Tibial nerve (tissue), 4 donors: ENCODE measurements at regions not wholly inside any gene's neighbourhood (a gene's known extent, or its start where the extent isn't known, plus 50 kb on each side); places are given as distances from the start of the nearest gene placed in this dataset.

Source experiments
- DNase-seq, 2 donors: peaks; one replicate each; pipeline ENCODE4 v3.0.0-alpha.2; 2019; ENCODE audit warnings: low spot score in 2 of 2
- H3K27ac ChIP-seq, 4 donors: fragments of 200-600 bp; sonication (generic) in 3 of 4; one replicate each; pipeline ENCODE4 v1.5.1; 2017 to 2019; ENCODE audit warnings: mild to moderate bottlenecking in 1 of 4
- H3K27me3 ChIP-seq, 2 donors: fragments of 200-600 bp; sonication (generic) in 1 of 2; one replicate each; pipeline versions ENCODE4 v1.5.1 to v1.6.0; 2017 to 2019
- H3K36me3 ChIP-seq, 3 donors: fragments of 200-600 bp; sonication (generic); one replicate each; pipeline ENCODE4 v1.5.1; 2018 to 2019
- H3K4me1 ChIP-seq, 4 donors: fragments of 200-600 bp; sonication (generic) in 3 of 4; one replicate each; pipeline ENCODE4 v1.5.1; 2017 to 2019
- H3K4me3 ChIP-seq, 4 donors: fragments of 200-600 bp; sonication (generic) in 3 of 4; one replicate each; pipeline ENCODE4 v1.5.1; 2017 to 2019; ENCODE audit warnings: mild to moderate bottlenecking in 1 of 4, moderate library complexity in 1 of 4
- H3K9me3 ChIP-seq, 4 donors: fragments of 200-600 bp; sonication (generic) in 3 of 4; one replicate each; pipeline ENCODE4 v1.5.1; 2017 to 2019
- CTCF ChIP-seq, 5 experiments: fragments of 200-600 bp in 3 of 5; fragments of 450-650 bp in 2 of 5; sonication (generic) in 3 of 5; IDR thresholded peaks; one replicate each; pipeline ENCODE4 v1.5.1; 2016 to 2019; ENCODE audit warnings: antibody characterized with exemption in 5 of 5, mild to moderate bottlenecking in 3 of 5, moderate library complexity in 2 of 5
- EP300 ChIP-seq, 2 donors: sonication (generic); formaldehyde crosslinking; IDR thresholded peaks; one replicate each; pipeline ENCODE4 v1.6.1; 2017; ENCODE audit warnings: antibody characterized with exemption in 2 of 2, mild to moderate bottlenecking in 1 of 2
- POLR2A ChIP-seq, 2 donors: fragments of 450-650 bp; IDR thresholded peaks; one replicate each; pipeline ENCODE4 v1.6.1; 2017; ENCODE audit warnings: antibody characterized with exemption in 2 of 2, mild to moderate bottlenecking in 2 of 2, moderate library complexity in 2 of 2
- WGBS, 2 donors: methylation state at CpG; one replicate each; pipeline ENCODE4 v1.1.5; 2018; 5-methylcytosine and 5-hydroxymethylcytosine counted together

GRCh38 chr5:91687430-91687829 is 304.3 kb upstream of the ARRDC3 start:
- TF ChIP-seq POLR2A (IDR thresholded peaks at IDR 0.05): no peak
- TF ChIP-seq CTCF (IDR thresholded peaks at IDR 0.05): no peak
- no peak for TF ChIP-seq EP300 (IDR thresholded peaks at IDR 0.05)
- DNase-seq: no peak
- H3K36me3 ChIP-seq: no peaks in the 10 kb centered on the region
- WGBS, 2 donors: 90 to 93% methylated on average over 2 of the region's 2 CpGs
- H3K27ac ChIP-seq: no peak overlapping the region
- H3K27me3 ChIP-seq: no peaks in the 10 kb centered on the region
- H3K4me1 ChIP-seq: no peaks in the 10 kb centered on the region
- H3K4me3 ChIP-seq: no peak overlapping the region
- H3K9me3 ChIP-seq: no peaks in the 10 kb centered on the region

DNA sequence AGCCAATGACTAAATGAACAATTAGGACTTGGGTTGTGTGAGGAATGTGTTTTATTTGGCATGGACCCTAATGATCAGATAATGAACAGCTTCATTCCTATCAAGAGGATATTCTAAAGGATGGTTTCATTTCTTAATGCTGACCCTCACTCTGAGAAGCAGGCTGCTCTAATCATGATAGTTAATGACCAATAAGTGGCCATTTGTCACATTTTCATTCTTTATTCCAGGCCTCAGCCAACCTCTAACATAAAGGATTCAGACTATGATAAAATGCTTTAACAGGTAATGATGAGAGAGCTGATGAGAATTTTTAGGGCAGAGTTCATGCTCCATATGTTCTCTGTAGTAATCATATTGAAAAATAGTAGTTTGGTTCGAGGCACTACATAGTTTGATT is 301.5 kb upstream of the ARRDC3 start:
- no peaks in the 10 kb centered on the region for H3K27me3 ChIP-seq
- no peak for DNase-seq
- H3K4me3 ChIP-seq: no peak overlapping the region
- H3K9me3 ChIP-seq: no peaks in the 10 kb centered on the region
- H3K4me1 ChIP-seq: no peaks in the 10 kb centered on the region
- TF ChIP-seq POLR2A (IDR thresholded peaks at IDR 0.05): no peak
- TF ChIP-seq EP300 (IDR thresholded peaks at IDR 0.05): no peak
- TF ChIP-seq CTCF (IDR thresholded peaks at IDR 0.05): no peak
- no peak overlapping the region for H3K27ac ChIP-seq
- 79 to 80% methylated on average over 1 of the region's 1 CpG for WGBS, 2 donors
- no peaks in the 10 kb centered on the region for H3K36me3 ChIP-seq

DNA sequence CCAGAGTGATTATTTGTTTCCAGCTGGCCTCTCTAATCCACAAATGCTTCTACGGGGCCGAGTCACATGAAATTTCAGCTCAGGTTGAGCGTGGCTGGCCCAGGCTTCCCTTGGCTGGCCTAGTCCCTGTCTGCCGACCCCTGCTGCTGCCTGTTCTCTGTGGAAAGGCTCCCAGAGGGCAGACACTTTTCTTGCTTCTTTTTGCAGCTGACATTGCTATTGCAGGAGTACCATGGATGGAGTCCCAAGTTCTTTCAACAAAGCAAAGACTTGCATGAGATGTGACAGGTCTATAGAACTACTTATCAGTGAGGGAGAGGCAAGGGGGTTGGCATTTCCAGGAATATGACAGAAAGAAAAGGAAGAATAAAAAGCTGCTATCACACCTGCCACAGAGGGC is 287.4 kb upstream of the ARRDC3 start:
- DNase-seq: no peak
- 47 to 56% methylated on average over 4 of the region's 4 CpGs for WGBS, 2 donors
- Histone ChIP-seq H3K27ac (no peak overlapping the region), H3K27me3 (no peaks in the 10 kb centered on the region), H3K36me3 (no peaks in the 10 kb centered on the region), H3K4me3 (no peak overlapping the region), H3K4me1 (no peaks in the 10 kb centered on the region), H3K9me3 (no peaks in the 10 kb centered on the region)
- TF ChIP-seq CTCF (IDR thresholded peaks at IDR 0.05) (no peak), POLR2A (IDR thresholded peaks at IDR 0.05) (no peak), EP300 (IDR thresholded peaks at IDR 0.05) (no peak)

GRCh38 chr5:91670122-91670521 is 287.0 kb upstream of the ARRDC3 start:
- H3K27me3 ChIP-seq: no peaks in the 10 kb centered on the region
- no peaks in the 10 kb centered on the region for H3K4me1 ChIP-seq
- H3K4me3 ChIP-seq: no peak overlapping the region
- no peak overlapping the region for H3K27ac ChIP-seq
- no peak for DNase-seq
- no peaks in the 10 kb centered on the region for H3K9me3 ChIP-seq
- no peaks in the 10 kb centered on the region for H3K36me3 ChIP-seq
- WGBS, 2 donors: 81 to 83% methylated on average over 2 of the region's 2 CpGs
- no peak for TF ChIP-seq CTCF (IDR thresholded peaks at IDR 0.05)
- no peak for TF ChIP-seq POLR2A (IDR thresholded peaks at IDR 0.05)
- no peak for TF ChIP-seq EP300 (IDR thresholded peaks at IDR 0.05)

DNA sequence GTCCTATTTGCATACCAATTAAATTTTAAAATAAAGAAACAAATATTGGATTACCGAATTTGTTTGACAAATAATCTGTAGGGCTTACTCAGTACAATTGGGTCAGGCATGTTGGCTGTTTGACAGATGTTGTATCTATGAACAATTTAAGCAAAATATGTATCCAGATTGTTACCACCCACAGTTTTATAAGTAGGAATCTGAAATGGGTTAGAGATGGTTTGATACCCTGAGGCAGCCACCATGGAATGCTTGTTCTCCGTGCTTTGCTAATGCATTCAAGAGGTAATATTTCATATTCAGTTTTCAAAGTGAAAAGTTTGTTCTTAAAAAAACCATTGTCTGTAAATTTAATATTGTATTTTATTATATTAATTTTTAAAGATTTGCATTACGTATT is 285.1 kb upstream of the ARRDC3 start:
- WGBS, 2 donors: 83 to 85% methylated on average over 3 of the region's 3 CpGs
- no peak overlapping the region for H3K4me3 ChIP-seq
- H3K4me1 ChIP-seq: no peaks in the 10 kb centered on the region
- no peak for DNase-seq
- H3K9me3 ChIP-seq: no peaks in the 10 kb centered on the region
- no peak for TF ChIP-seq POLR2A (IDR thresholded peaks at IDR 0.05)
- no peak for TF ChIP-seq CTCF (IDR thresholded peaks at IDR 0.05)
- no peak for TF ChIP-seq EP300 (IDR thresholded peaks at IDR 0.05)
- H3K36me3 ChIP-seq: no peaks in the 10 kb centered on the region
- no peak overlapping the region for H3K27ac ChIP-seq
- no peaks in the 10 kb centered on the region for H3K27me3 ChIP-seq
